ENCODE measurements at regions not wholly inside any gene's neighbourhood (a gene's known extent, or its start where the extent isn't known, plus 50 kb on each side); places are given as distances from the start of the nearest gene placed in this dataset.
A peak's percentile ranks its signal among the peaks of the same experiment; 100 is the strongest.

DNA sequence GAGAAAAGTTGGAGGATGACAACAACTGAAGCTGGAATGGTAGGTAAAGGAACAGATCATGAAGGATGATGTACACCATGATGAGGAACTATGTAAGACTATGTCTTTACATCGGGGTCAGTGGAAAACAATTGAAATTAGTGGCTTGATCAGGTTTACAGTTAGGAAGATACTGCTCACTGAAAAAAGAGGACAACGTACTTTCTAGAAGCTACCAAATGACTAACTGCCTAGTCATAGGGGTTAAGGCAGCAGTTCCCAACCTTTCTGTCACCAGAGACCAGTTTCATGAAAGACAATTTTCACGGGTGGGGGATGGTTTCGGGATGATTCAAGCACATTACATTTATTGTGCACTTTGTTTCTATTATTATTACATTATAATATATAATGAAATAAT is 91.6 kb upstream of the ANKRD1 start:
- no peaks in the 10 kb centered on the region for H3K9me3 ChIP-seq (replicated peaks)
- no peaks in the 10 kb centered on the region for H3K27me3 ChIP-seq (ENCODE audit: low read depth)
- TF ChIP-seq, protein P1, sequence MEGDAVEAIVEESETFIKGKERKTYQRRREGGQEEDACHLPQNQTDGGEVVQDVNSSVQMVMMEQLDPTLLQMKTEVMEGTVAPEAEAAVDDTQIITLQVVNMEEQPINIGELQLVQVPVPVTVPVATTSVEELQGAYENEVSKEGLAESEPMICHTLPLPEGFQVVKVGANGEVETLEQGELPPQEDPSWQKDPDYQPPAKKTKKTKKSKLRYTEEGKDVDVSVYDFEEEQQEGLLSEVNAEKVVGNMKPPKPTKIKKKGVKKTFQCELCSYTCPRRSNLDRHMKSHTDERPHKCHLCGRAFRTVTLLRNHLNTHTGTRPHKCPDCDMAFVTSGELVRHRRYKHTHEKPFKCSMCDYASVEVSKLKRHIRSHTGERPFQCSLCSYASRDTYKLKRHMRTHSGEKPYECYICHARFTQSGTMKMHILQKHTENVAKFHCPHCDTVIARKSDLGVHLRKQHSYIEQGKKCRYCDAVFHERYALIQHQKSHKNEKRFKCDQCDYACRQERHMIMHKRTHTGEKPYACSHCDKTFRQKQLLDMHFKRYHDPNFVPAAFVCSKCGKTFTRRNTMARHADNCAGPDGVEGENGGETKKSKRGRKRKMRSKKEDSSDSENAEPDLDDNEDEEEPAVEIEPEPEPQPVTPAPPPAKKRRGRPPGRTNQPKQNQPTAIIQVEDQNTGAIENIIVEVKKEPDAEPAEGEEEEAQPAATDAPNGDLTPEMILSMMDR (IDR thresholded peaks at IDR 0.05; ENCODE audit: borderline replicate concordance): no peak
- H3K36me3 ChIP-seq: no peaks in the 10 kb centered on the region
- no peaks in the 10 kb centered on the region for H3K4me1 ChIP-seq
- H3K4me3 ChIP-seq: no peak overlapping the region
- intact Hi-C loops (cut with micrococcal nuclease): no loop called here
- H3K27ac ChIP-seq (replicated peaks): no peak overlapping the region
- DNase-seq: no peak

DNA sequence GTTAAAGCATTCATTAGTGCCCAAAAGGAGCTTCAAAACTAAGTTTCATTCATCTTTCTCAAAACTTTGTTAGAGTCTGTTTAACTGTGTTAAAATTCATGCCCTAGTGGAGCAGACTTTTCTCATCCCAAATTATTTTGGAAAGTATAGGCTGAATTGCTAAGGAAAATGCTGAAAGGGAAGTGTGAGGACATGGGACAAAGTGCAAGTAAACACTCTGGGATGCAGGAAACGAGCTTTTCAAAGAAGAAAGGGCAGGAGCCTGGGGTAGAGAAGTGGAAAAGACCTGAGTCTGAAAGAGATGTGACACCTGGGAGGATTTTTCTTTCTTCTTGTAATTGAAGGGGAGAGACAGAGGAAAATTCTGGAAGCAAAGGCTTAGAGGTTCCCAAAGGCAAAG is 93.1 kb upstream of the ANKRD1 start:
- no peaks in the 10 kb centered on the region for H3K9me3 ChIP-seq (replicated peaks)
- TF ChIP-seq, protein P1 (IDR thresholded peaks at IDR 0.05; ENCODE audit: borderline replicate concordance): no peak
- H3K27ac ChIP-seq (replicated peaks): no peak overlapping the region
- DNase-seq: no peak
- intact Hi-C loops (cut with micrococcal nuclease): no loop called here
- H3K4me3 ChIP-seq: no peak overlapping the region
- no peaks in the 10 kb centered on the region for H3K27me3 ChIP-seq (ENCODE audit: low read depth)
- no peaks in the 10 kb centered on the region for H3K36me3 ChIP-seq
- no peaks in the 10 kb centered on the region for H3K4me1 ChIP-seq

DNA sequence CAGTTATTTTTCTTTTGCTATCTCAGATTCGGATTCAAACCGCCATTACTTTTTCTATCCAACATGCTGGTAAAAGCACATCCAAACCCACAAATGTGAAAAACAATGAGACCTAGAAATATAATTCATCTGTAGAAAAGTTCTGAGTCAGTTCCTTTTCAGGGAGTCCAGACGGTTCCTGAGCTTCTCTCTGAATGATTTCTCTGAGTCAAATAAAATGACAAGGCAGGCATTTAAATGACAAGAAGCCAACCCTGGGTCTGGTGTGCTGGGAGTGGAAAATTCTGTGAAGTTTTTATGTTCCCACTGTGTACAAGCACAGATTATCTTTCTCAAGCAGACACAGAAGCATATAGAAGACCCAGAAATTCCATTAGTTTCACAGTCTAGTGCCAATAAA is 96.3 kb upstream of the ANKRD1 start:
- TF ChIP-seq, protein P1 (IDR thresholded peaks at IDR 0.05; ENCODE audit: borderline replicate concordance): no peak
- intact Hi-C loops (cut with micrococcal nuclease): no loop called here
- Histone ChIP-seq H3K4me3 (no peak overlapping the region), H3K4me1 (peaks cover 10% of the 10 kb centered on the region), H3K27me3 (ENCODE audit: low read depth) (no peaks in the 10 kb centered on the region), H3K36me3 (no peaks in the 10 kb centered on the region), H3K27ac (replicated peaks) (no peak overlapping the region), H3K9me3 (replicated peaks) (no peaks in the 10 kb centered on the region)
- no peak for DNase-seq

DNA sequence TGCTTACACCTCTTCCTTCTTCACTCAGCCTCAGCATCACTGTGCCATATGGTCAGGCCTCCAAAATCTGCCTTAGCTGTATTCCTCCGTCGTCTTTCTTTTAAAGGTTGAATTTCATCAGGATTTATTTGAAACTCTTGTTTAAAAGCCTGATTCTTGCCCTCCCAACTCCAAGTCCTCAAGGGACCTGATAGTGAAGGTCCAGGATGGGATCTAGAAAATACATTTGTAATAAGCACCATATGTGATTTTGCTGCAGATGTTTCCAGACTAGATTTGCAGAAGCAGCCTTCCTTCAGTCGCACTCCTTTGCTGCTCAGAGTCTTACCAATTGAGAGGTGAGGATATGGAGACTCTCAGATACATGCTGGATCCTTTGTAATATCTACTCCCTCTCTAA is 101.0 kb upstream of the ANKRD1 start:
- Histone ChIP-seq H3K36me3 (no peaks in the 10 kb centered on the region), H3K9me3 (replicated peaks) (no peaks in the 10 kb centered on the region), H3K27ac (replicated peaks) (peak overlapping the region; percentile 78), H3K27me3 (ENCODE audit: low read depth) (no peaks in the 10 kb centered on the region), H3K4me3 (no peak overlapping the region), H3K4me1 (peaks cover 36% of the 10 kb centered on the region)
- intact Hi-C loops (cut with micrococcal nuclease): no loop called here
- TF ChIP-seq, protein P1 (IDR thresholded peaks at IDR 0.05; ENCODE audit: borderline replicate concordance): no peak
- no peak for DNase-seq

DNA sequence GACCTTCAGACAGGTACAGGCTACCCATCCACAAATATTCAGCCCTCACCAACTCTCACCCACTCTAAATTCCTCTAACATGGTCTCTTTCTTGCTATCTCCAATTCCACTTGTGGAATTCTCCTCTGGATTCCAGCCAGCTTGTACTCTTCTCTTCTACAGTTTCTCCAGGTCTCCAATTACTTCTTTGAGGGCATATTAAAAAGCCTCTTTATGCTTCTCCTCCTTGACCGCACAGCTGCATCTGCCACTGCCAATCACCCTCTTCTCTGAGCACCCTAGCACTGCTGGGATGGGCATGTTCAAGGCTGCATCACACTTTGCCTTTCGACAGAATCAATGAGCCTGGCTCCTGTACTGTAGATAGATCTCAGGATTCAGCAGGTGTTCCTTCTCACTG is 101.5 kb upstream of the ANKRD1 start:
- Histone ChIP-seq H3K27me3 (ENCODE audit: low read depth) (no peaks in the 10 kb centered on the region), H3K4me3 (no peak overlapping the region), H3K9me3 (replicated peaks) (no peaks in the 10 kb centered on the region), H3K27ac (replicated peaks) (peak overlapping the region; percentile 78), H3K36me3 (no peaks in the 10 kb centered on the region), H3K4me1 (peaks cover 36% of the 10 kb centered on the region)
- intact Hi-C loops (cut with micrococcal nuclease): no loop called here
- TF ChIP-seq, protein P1 (IDR thresholded peaks at IDR 0.05; ENCODE audit: borderline replicate concordance): no peak
- DNase-seq: no peak
